AG08396 (cell line): ENCODE measurements at regions not wholly inside any gene's neighbourhood (a gene's known extent, or its start where the extent isn't known, plus 50 kb on each side); places are given as distances from the start of the nearest gene placed in this dataset.

Experiments
- DNase-seq: peaks from one replicate; pipeline ENCODE4 v3.0.0; 2012; ENCODE audit warnings: low spot score, mixed read lengths

- no peak for DNase-seq
Measured at GRCh38 chr18:73852789-73853549, 294.7 kb downstream of the FBXO15 start.

- no peak for DNase-seq
Measured at GRCh38 chr18:73850782-73851181, 296.9 kb downstream of the FBXO15 start.

GRCh38 chr18:73848656-73849055, 299.0 kb downstream of the FBXO15 start:
- DNase-seq: peak; percentile 43

GRCh38 chr18:73843455-73843854, 304.2 kb downstream of the FBXO15 start:
- no peak for DNase-seq

- peak; percentile 65 for DNase-seq
Measured at GRCh38 chr18:73842795-73843394, 304.7 kb downstream of the FBXO15 start.

GRCh38 chr18:73841661-73842060, 306.0 kb downstream of the FBXO15 start:
- no peak for DNase-seq

GRCh38 chr18:73840319-73840945, 307.2 kb downstream of the FBXO15 start:
- no peak for DNase-seq

- DNase-seq: no peak
Measured at GRCh38 chr18:73839441-73839840, 308.2 kb downstream of the FBXO15 start.

- no peak for DNase-seq
Measured at GRCh38 chr18:73838107-73838506, 309.5 kb downstream of the FBXO15 start.

- DNase-seq: no peak
Measured at GRCh38 chr18:73835656-73836364, 311.8 kb downstream of the FBXO15 start.

- no peak for DNase-seq
Measured at GRCh38 chr18:73835039-73835438, 312.6 kb downstream of the FBXO15 start.

- no peak for DNase-seq
Measured at GRCh38 chr18:73831688-73832087, 315.9 kb downstream of the FBXO15 start.

- DNase-seq: no peak
Measured at GRCh38 chr18:73829146-73829545, 318.5 kb downstream of the FBXO15 start.

- no peak for DNase-seq
Measured at GRCh38 chr18:73827801-73828200, 319.8 kb downstream of the FBXO15 start.

GRCh38 chr18:73826098-73826497, 321.5 kb downstream of the FBXO15 start:
- no peak for DNase-seq

GRCh38 chr18:73824671-73825070, 323.0 kb downstream of the FBXO15 start:
- peak; percentile 13 for DNase-seq

GRCh38 chr18:73812423-73812822, 335.2 kb downstream of the FBXO15 start:
- DNase-seq: no peak

- DNase-seq: no peak
Measured at GRCh38 chr18:73807551-73808192, 340.0 kb downstream of the FBXO15 start.

GRCh38 chr18:73805991-73806390, 341.6 kb downstream of the FBXO15 start:
- no peak for DNase-seq

- DNase-seq: no peak
Measured at GRCh38 chr18:73797419-73797818, 350.2 kb downstream of the FBXO15 start.

- no peak for DNase-seq
Measured at GRCh38 chr18:73793386-73793785, 354.2 kb downstream of the FBXO15 start.

GRCh38 chr18:73791081-73791480, 356.6 kb downstream of the FBXO15 start:
- DNase-seq: peak; percentile 17
